Ammon's horn (tissue), 1 donor: ENCODE measurements at regions not wholly inside any gene's neighbourhood (a gene's known extent, or its start where the extent isn't known, plus 50 kb on each side); places are given as distances from the start of the nearest gene placed in this dataset.

Experiments used
- DNase-seq: peaks from one replicate; pipeline ENCODE4 v3.0.0-alpha.2; 2016; ENCODE audit warnings: low spot score

DNA sequence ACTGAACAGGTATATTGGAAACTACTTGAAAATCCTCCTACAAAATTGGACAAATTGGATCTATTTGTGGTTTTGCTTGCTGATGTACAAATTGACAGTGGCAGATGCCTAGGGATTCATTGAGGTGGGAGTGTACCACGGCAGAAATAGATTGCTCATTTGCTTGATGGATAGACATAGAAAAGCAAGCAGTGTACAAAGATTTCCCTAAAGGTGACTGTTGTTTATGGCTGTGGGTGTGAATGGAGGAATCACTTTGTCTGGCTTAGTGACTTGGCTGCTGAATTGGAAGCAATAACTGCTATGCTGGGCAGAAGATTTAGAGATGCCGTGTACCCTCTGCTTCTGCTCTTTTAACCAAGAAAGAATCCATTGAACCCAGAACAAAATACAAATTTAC lies 191.0 kb upstream of the GRID2 start:
- no peak for DNase-seq

GRCh38 chr4:92120810-92121498 lies 182.8 kb upstream of the GRID2 start:
- DNase-seq = peak; percentile 13

DNA sequence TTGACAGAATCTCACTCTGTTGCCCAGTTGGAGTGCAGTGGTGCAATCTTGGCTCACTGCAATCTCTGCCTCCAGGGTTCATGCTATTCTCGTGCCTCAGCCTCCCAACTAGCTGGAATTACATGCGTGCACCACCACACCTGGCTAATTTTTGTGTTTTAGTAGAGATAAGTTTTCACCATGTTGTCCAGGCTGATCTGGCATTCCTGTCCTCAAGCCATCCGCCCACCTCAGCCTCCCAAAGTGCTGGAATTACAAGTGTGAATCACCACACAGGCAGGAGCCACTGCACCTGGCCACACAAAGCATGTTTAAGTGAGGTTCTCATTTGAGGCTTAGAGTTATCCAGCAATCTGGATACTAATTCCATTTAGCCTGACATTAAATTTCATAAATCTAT lies 180.9 kb upstream of the GRID2 start:
- DNase-seq = no peak

DNA sequence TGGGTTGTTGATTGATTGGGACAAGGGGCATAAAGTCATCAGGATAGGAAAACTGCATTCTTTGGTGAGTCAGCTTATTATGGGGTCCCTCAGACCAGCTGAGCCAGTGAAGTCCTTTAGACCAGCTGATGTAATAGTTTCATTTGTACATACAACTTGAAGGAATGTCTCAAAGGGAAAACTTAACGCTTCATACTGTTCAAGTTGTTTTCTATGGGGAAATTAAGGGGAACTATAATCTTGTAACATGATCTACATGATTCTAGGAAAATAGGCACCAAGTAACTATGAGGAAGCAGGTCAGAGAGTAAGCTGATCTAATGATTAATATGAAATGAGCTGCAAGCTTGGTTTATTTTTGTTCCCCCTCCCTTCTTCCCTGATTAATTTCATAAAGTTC lies 175.1 kb upstream of the GRID2 start:
- no peak for DNase-seq

- no peak for DNase-seq
Observed at GRCh38 chr4:92129408-92129994, 174.3 kb upstream of the GRID2 start.

DNA sequence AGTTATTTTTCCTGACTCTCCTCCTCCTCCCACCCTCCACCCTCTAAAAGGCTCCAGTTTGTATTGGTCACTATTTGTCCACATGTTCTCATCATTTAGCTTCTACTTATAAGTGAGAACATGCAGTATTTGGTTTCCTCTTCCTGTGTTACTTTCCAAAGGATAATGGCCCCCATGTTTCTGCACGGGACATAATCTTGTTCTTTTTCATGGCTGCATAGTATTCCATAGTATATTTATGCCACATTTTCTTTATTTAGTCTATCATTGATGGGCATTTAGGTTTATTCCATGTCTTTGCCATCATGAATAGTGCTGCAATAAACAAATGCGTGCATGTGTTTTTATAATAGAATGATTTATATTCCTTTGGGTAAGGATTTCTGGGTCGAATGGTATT lies 167.3 kb upstream of the GRID2 start:
- no peak for DNase-seq

GRCh38 chr4:92163348-92163747 lies 140.4 kb upstream of the GRID2 start:
- DNase-seq = no peak

DNA sequence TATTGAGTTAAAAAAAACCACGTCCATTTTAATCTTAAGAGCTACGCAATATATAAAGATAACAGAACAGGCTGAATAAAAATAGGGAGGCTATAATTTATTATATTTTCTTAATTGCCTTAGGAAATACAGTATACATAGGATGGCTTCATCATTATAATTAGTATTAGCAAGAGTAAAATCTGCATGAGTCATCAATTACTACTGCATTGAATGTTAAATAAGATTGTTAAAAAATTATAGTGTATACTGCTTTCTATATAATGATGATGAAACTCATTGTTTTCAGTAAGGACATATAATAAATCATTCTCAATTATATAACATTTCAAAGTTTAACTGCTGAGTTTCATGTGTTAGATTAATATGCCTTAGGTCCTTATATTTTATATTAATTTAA lies 133.4 kb upstream of the GRID2 start:
- no peak for DNase-seq

GRCh38 chr4:92172203-92172602 lies 131.6 kb upstream of the GRID2 start:
- no peak for DNase-seq

GRCh38 chr4:92175250-92175649 lies 128.5 kb upstream of the GRID2 start:
- no peak for DNase-seq

DNA sequence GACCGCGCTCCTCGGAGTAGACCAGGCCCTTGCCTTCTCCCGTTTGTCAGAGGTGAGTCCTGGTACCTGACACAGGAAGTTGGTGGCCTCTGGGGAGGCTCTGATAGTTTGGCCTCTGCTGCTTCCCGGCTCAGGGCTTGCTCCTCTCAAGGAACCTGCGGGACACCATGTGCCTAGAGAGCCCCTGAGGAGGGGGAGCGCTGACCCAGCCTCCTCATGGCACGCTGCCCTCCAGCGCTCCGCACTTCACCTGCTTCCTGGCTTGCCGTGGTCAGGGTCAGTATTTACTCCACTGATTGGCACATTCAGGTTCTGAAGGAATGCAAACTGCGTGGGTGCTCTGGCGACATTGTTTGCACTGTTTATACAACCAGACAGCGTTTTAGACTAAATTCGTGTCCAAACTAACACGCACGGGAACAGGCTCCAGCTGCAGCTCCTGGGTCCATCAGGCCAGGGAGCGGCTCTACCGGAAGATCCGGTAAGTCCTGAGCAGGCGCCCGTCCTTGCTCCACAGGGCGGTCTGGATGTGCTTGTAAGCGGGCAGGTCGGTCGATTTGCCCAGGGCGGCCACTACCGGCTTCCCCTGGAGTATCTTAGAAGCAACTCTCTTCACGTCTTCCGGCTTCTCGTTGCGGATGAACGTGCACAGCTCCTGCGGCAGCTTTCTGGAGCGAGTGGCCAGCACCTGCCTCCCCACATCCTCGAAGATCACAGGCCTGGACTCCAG lies 121.6 kb upstream of the GRID2 start:
- DNase-seq = no peak

DNA sequence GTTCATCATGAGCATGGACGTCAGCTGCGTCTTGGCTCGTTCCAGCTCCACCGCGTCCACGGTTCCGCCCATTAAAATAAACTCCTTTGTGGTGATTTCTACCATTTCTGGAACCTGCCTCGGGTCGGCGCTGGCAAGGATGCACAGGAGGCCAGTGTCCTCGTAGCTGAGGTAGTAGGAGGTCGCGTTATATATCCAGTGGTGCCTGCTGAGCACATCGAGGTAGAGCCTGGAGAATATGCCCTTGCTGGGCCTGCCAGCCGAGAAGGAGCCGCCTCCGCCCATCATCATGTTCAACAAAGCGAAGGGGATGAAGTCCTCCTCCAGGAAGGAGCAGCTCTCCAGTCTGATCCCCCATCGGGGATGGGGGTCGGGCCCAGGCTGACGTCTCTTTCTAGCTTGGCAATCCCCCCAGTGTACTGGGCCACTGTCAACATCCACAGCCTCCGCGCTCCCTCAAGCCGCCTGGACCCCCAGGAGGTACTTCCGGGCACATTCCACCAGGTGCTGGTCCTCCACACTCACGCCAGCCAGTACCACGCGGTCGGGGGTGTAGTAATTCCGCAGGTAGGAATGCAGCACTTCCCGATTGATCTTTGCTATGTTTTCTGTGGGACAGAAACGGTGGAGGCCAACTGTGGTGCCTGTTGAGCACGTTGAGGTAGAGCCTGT lies 120.9 kb upstream of the GRID2 start:
- DNase-seq = no peak

GRCh38 chr4:92183825-92184224 lies 119.9 kb upstream of the GRID2 start:
- no peak for DNase-seq

GRCh38 chr4:92184566-92184965 lies 119.2 kb upstream of the GRID2 start:
- no peak for DNase-seq

DNA sequence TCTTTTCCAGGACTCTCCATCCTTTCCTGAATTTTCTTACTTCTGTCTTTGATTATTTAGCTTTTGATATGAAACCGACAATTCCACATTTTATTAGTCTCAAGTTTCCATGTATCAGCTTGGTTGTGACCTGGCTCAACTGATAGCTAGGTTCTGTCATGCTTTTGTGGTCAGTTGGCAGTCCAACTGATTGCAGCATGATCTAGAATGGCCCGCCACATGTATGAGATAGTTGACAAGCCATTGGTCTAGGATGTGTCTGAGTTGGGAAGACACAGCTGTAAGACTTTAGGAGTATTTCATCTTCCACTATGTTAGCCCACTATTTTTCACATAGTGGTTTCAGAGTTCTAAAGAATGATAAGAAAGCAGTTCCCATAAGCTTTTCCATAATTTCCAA lies 117.5 kb upstream of the GRID2 start:
- no peak for DNase-seq

- no peak for DNase-seq
Observed at GRCh38 chr4:92189146-92189545, 114.6 kb upstream of the GRID2 start.

GRCh38 chr4:92198711-92199110 lies 105.1 kb upstream of the GRID2 start:
- DNase-seq = no peak

- no peak for DNase-seq
Observed at GRCh38 chr4:92199135-92199534, 104.6 kb upstream of the GRID2 start.

DNA sequence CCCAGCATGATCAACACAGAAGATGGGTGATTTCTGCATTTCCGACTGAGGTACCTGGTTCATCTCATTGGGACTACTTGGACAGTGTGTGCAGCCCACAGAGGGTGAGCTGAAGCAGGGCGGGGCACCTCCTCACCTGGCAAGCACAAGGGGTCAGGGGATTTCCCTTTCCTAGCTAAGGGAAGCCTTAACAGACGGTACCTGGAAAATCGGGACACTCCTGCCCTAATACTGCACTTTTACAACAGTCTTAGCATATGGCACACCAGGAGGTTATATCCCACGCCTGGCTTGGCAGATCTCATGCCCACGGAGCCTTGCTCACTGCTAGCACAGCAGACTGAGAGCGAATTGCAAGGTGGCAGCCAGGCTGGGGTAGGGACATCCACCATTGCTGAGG lies 92.9 kb upstream of the GRID2 start:
- no peak for DNase-seq

DNA sequence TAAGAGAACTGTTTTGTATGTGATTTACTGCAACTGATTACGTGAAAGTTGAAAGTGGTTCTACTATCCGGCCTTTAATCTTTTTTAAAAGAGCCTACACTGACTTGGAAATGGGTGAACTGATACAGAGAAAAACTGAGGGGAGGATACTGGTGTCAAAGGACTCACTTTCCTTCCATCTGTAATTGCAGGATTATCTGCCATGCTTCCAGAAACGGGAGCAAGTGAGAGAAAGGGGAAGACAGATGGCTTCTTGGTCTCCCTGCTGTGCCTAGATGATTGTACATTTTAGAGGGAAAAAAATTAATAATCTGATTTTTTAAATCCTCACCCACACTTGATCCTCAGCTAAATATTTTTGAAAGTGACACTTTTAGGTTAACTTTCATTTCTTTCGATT lies 88.3 kb upstream of the GRID2 start:
- no peak for DNase-seq

DNA sequence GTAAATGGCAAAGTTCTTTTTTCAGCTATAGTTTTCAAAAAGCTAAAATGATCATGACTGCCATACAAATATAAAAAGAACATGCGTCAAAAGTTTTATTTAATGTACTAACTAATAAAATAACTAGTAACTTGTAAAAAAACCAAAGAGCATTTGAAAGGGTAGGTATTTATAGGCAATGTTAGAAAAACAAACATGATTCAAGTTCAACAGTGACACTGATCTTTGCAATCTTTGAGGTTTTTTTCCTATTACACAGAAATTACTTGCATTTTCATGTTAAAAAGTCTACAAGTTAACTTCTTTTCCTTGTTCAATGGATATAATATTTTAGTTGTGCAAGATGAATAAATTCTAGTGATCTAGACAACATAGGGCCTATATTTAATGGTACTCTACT lies 72.3 kb upstream of the GRID2 start:
- DNase-seq = no peak

GRCh38 chr4:92232566-92232965 lies 71.2 kb upstream of the GRID2 start:
- no peak for DNase-seq
